GM12874 (cell line): ENCODE measurements at regions not wholly inside any gene's neighbourhood (a gene's known extent, or its start where the extent isn't known, plus 50 kb on each side); places are given as distances from the start of the nearest gene placed in this dataset.

Source experiments
- TF ChIP-seq, protein P1 (sequence below): IDR thresholded peaks from 2 replicates; pipeline ENCODE4 v1.5.1; 2011; ENCODE audit warnings: low read depth, mild to moderate bottlenecking, control low read depth, low read length, moderate library complexity; ENCODE audit not compliant: insufficient read depth

DNA sequence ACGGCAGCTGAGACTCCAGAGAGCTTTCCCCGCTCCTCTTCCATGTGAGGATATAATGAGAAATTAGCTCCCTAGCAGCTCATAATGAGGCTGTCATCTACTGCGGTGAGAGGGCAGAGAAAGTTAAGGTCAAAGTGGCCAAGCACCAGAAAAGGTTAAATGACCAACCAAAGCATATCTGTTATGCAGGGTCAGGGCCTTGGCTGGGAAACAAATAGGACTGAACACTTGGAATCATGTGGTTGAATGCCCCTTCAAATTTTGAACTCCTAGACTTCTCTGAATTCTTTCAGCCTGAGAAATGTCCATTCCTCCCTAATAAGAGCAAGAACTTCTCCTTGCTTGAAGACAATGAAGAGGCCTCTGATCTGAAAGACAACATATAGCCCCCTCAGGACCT, 115.9 kb downstream of the TM2D1 start:
- TF ChIP-seq, protein P1, sequence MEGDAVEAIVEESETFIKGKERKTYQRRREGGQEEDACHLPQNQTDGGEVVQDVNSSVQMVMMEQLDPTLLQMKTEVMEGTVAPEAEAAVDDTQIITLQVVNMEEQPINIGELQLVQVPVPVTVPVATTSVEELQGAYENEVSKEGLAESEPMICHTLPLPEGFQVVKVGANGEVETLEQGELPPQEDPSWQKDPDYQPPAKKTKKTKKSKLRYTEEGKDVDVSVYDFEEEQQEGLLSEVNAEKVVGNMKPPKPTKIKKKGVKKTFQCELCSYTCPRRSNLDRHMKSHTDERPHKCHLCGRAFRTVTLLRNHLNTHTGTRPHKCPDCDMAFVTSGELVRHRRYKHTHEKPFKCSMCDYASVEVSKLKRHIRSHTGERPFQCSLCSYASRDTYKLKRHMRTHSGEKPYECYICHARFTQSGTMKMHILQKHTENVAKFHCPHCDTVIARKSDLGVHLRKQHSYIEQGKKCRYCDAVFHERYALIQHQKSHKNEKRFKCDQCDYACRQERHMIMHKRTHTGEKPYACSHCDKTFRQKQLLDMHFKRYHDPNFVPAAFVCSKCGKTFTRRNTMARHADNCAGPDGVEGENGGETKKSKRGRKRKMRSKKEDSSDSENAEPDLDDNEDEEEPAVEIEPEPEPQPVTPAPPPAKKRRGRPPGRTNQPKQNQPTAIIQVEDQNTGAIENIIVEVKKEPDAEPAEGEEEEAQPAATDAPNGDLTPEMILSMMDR, result no peak

DNA sequence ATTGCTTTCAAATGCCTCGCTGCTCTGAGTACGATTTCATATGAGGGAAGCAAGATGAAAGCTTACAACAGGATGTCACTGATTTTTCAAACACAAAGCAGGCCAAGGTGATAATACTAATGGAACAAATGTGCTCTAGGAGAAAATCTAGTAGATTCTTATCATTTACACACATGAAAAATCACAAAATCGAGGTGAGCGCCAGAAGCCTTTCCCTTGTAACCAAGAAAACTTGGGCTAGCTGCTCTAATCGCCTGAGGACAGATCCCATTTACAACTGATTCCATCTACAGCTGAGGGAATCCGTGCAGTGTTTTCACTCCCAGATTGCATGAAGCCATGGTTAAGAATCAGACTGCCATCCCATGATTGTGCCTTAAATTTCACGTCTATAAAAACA, 117.5 kb downstream of the TM2D1 start:
- TF ChIP-seq, protein P1, result no peak

DNA sequence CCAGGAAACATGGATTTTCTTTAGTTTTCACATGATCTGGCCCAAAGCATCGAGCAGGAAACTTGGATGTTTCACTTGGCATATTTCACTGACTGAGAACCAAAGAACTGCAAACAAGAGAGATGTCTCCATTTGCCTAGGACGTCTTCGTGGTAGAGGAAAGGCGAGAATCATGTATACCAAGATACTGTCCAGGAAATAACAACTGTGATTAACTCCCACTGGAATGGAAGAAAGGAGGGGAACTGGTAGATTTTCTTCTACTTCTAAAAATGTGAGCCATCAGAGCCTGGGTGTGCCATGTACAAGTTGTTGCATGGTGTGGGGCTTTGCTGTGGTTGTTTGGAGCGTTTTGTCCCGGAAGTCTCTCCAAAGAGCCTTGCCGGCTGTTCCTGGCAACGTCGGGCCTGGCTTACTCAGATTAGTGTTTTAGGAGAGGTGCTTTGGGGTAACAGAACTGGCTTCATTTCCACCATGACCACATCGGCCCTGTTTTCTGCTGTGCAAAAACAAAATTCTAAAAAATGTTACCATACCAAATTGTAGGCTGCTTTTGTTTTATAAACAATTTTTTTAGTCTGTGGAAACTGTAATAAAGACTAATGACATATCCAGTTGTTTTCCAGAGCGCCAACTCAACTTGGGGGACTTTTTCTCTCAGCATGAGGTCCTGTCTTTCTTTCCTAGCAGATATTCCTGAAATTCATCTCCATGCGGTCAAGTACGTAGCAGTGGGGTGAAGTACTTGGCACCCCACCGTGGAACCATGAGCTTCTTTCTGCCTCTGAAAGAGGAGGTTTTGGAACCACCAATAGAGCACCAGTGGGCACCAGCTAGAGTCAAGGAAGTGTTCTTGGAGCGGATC, 118.3 kb downstream of the TM2D1 start:
- TF ChIP-seq, protein P1, result no peak

DNA sequence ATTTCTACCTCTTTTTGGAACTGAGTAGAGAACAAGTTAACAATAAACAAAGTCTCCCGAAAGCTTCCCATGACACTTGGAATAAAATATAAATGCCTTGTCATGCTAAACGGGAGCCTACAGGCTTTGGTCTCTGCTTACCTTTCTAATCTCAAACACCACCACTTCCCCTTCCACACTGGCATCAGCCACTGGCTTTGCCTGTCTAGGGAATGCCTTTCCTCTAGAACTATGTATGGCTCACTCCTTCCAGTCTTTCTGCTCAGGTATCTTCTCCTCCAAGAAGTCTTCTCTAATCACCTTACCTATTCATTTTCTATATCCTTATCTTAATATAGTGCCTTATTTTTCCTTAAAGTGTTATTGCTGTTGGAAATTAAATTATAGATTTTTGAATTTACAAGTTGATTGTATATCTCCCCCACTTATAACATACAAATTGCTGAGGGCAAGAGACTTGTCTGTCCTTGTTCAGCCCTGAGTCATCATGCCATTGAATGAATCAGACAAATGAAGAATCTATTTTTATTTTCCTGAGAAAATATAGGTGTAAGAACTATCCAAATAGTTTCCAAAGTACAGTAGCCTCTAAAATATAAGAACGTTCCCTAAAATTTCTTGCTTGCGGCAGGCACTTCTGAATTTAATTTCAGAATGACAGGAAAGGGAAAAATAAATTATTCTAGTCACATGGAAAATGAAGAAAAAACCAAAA, 119.2 kb downstream of the TM2D1 start:
- TF ChIP-seq, protein P1, result no peak

DNA sequence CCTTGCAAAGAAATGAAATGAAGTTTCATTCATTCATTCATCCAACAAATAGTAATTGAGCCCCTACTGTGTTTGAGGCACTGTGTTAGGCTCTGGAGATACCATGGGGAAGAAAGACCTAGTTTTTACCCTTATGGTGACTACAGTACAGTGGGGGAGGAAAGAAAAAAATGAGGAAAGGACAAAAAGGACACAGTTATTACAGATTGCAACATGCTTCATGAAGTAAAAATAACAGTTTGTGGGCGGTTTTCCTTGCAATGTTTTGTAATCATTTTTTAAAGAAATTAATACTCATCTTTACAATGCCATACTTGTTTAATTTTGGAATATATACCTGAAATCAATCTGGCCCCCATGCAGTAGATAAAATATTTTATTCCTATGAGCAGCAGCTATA, 120.3 kb downstream of the TM2D1 start:
- TF ChIP-seq, protein P1, result no peak

DNA sequence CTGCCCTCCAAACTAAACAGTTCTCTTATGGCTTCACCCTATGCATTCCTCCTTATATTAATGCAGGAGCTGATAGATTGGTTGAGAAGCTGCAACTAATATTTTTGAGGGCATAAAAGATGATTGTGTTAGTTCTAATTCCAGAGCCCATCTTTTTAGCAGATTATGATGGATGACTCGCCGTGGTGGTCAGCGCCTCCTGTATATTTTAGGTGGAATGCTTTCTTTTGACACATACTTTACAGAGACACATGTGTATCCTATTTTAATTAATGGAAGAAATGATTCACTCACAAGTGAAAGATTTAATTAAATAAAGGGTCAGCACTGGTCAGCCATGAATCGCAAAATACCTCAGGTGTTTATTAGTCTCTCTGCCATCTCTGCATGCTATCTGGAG, 120.7 kb downstream of the TM2D1 start:
- TF ChIP-seq, protein P1, result no peak

DNA sequence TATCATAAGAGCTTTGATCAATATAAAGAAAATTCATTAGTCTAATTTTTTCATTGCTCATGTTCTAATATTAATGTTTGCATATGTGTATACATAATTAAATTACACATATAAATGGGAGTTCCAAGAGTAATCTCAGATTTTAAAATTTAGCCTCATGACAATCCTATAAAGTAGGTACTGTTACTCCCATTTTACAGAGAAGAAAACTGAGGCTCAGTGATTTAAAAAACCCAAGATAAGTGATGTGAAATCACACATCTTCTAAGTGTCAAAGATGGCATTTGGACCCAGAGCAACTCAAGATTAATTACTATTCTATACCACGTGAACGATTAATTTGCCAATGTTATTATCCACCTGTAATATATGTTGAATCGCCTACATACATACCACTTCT, 122.3 kb downstream of the TM2D1 start:
- TF ChIP-seq, protein P1, result no peak
